T-helper 1 cell treated with Interleukin-12 subunit alpha and Interleukin-12 subunit beta and Interleukin-4 antibody, amounts not matched to agents 30 μg/mL and 1 μg/mL, for 36 hours (primary cell): ENCODE measurements at regions not wholly inside any gene's neighbourhood (a gene's known extent, or its start where the extent isn't known, plus 50 kb on each side); places are given as distances from the start of the nearest gene placed in this dataset.
"Not testable (repeated sequence)": the region's sequence is repeated elsewhere in the genome, so short reads cannot be mapped to it uniquely, and the experiment has no call there.

ENCODE experiments used
- H3K27ac Mint-ChIP-seq: one replicate; pipeline ENCODE4 v1.8.0; 2021; ENCODE audit warnings: mild to moderate bottlenecking, mixed read lengths
- H3K27me3 Mint-ChIP-seq: one replicate; pipeline ENCODE4 v1.8.0; 2021; ENCODE audit warnings: low read depth, mixed read lengths
- H3K36me3 Mint-ChIP-seq: one replicate; pipeline ENCODE4 v1.8.0; 2021; ENCODE audit warnings: low read depth, mixed read lengths
- H3K4me1 Mint-ChIP-seq: one replicate; pipeline ENCODE4 v1.8.0; 2021; ENCODE audit warnings: low read depth, mixed read lengths
- H3K4me3 Mint-ChIP-seq: one replicate; pipeline ENCODE4 v1.8.0; 2021; ENCODE audit warnings: mild to moderate bottlenecking, moderate library complexity, mixed read lengths
- H3K9me3 Mint-ChIP-seq: one replicate; pipeline ENCODE4 v1.8.0; 2021; ENCODE audit warnings: mixed read lengths

- no peaks in the 10 kb centered on the region for H3K9me3 Mint-ChIP-seq
These were observed 72.5 kb upstream of the KCTD7 start for GRCh38 chr7:66556177-66556548.

GRCh38 chr7:66556549-66557213 is 72.0 kb upstream of the KCTD7 start:
- peaks cover 17% of the 10 kb centered on the region for H3K36me3 Mint-ChIP-seq
- H3K4me1 Mint-ChIP-seq = no peaks in the 10 kb centered on the region
- H3K27ac Mint-ChIP-seq = no peak overlapping the region
- H3K4me3 Mint-ChIP-seq = no peak overlapping the region
- no peaks in the 10 kb centered on the region for H3K9me3 Mint-ChIP-seq
- no peaks in the 10 kb centered on the region for H3K27me3 Mint-ChIP-seq

More at GRCh38 chr7:66556177-66556548, 72.5 kb upstream of the KCTD7 start:
- no peak overlapping the region for H3K4me3 Mint-ChIP-seq
- H3K4me1 Mint-ChIP-seq = no peaks in the 10 kb centered on the region
- H3K27ac Mint-ChIP-seq = no peak overlapping the region
- H3K27me3 Mint-ChIP-seq = no peaks in the 10 kb centered on the region
- H3K36me3 Mint-ChIP-seq = peaks cover 22% of the 10 kb centered on the region

GRCh38 chr7:66557214-66558200 is 71.2 kb upstream of the KCTD7 start:
- H3K27ac Mint-ChIP-seq = no peak overlapping the region
- H3K27me3 Mint-ChIP-seq = no peaks in the 10 kb centered on the region
- H3K36me3 Mint-ChIP-seq = peaks cover 14% of the 10 kb centered on the region
- no peak overlapping the region for H3K4me3 Mint-ChIP-seq
- no peaks in the 10 kb centered on the region for H3K4me1 Mint-ChIP-seq
- H3K9me3 Mint-ChIP-seq = no peaks in the 10 kb centered on the region

- Mint-ChIP-seq H3K4me3 (no peak overlapping the region), H3K36me3 (peaks cover 12% of the 10 kb centered on the region), H3K4me1 (no peaks in the 10 kb centered on the region), H3K27me3 (no peaks in the 10 kb centered on the region), H3K27ac (no peak overlapping the region), H3K9me3 (no peaks in the 10 kb centered on the region)
These were observed 70.5 kb upstream of the KCTD7 start for GRCh38 chr7:66558201-66558641.

- H3K27ac Mint-ChIP-seq = no peak overlapping the region
These were observed 69.8 kb upstream of the KCTD7 start for GRCh38 chr7:66558660-66559465.

GRCh38 chr7:66564045-66564444 is 64.6 kb upstream of the KCTD7 start:
- Mint-ChIP-seq H3K36me3 (peaks cover 7% of the 10 kb centered on the region), H3K4me1 (no peaks in the 10 kb centered on the region), H3K4me3 (no peak overlapping the region), H3K9me3 (no peaks in the 10 kb centered on the region), H3K27me3 (no peaks in the 10 kb centered on the region), H3K27ac (no peak overlapping the region)

More at GRCh38 chr7:66558660-66559465, 69.8 kb upstream of the KCTD7 start:
- no peaks in the 10 kb centered on the region for H3K27me3 Mint-ChIP-seq
- no peak overlapping the region for H3K4me3 Mint-ChIP-seq
- H3K36me3 Mint-ChIP-seq = peaks cover 14% of the 10 kb centered on the region
- no peaks in the 10 kb centered on the region for H3K9me3 Mint-ChIP-seq
- no peaks in the 10 kb centered on the region for H3K4me1 Mint-ChIP-seq

GRCh38 chr7:66570179-66570578 is 58.5 kb upstream of the KCTD7 start:
- not testable (repeated sequence) for H3K27me3 Mint-ChIP-seq, H3K27ac Mint-ChIP-seq, H3K4me3 Mint-ChIP-seq, H3K9me3 Mint-ChIP-seq, H3K4me1 Mint-ChIP-seq
- H3K36me3 Mint-ChIP-seq = peaks cover 18% of the 10 kb centered on the region

GRCh38 chr7:66571568-66571967 is 57.1 kb upstream of the KCTD7 start:
- H3K4me3 Mint-ChIP-seq = no peak overlapping the region
- H3K27ac Mint-ChIP-seq = no peak overlapping the region
- H3K36me3 Mint-ChIP-seq = peaks cover 15% of the 10 kb centered on the region
- H3K9me3 Mint-ChIP-seq = no peaks in the 10 kb centered on the region
- no peaks in the 10 kb centered on the region for H3K27me3 Mint-ChIP-seq
- H3K4me1 Mint-ChIP-seq = peaks cover 5% of the 10 kb centered on the region

- H3K36me3 Mint-ChIP-seq = peaks cover 15% of the 10 kb centered on the region
- not testable (repeated sequence) for H3K27ac Mint-ChIP-seq
These were observed 54.7 kb upstream of the KCTD7 start for GRCh38 chr7:66573782-66574495.

GRCh38 chr7:66574768-66575167 is 53.9 kb upstream of the KCTD7 start:
- not testable (repeated sequence) for H3K9me3 Mint-ChIP-seq
- peaks cover 15% of the 10 kb centered on the region for H3K36me3 Mint-ChIP-seq

More at GRCh38 chr7:66573782-66574495, 54.7 kb upstream of the KCTD7 start:
- not testable (repeated sequence) for H3K9me3 Mint-ChIP-seq, H3K27me3 Mint-ChIP-seq, H3K4me3 Mint-ChIP-seq
- peaks cover 18% of the 10 kb centered on the region for H3K4me1 Mint-ChIP-seq

GRCh38 chr7:66575398-66575797 is 53.3 kb upstream of the KCTD7 start:
- Mint-ChIP-seq H3K4me3 (no peak overlapping the region), H3K4me1 (peaks cover 23% of the 10 kb centered on the region), H3K27me3 (no peaks in the 10 kb centered on the region), H3K9me3 (no peaks in the 10 kb centered on the region), H3K36me3 (peaks cover 15% of the 10 kb centered on the region), H3K27ac (no peak overlapping the region)

More at GRCh38 chr7:66574768-66575167, 53.9 kb upstream of the KCTD7 start:
- H3K27me3 Mint-ChIP-seq, H3K27ac Mint-ChIP-seq, H3K4me3 Mint-ChIP-seq: not testable (repeated sequence)
- peaks cover 19% of the 10 kb centered on the region for H3K4me1 Mint-ChIP-seq

- Mint-ChIP-seq H3K27ac (no peak overlapping the region), H3K4me3 (no peak overlapping the region), H3K9me3 (no peaks in the 10 kb centered on the region), H3K27me3 (no peaks in the 10 kb centered on the region), H3K36me3 (peaks cover 15% of the 10 kb centered on the region), H3K4me1 (peaks cover 26% of the 10 kb centered on the region)
These were observed 52.0 kb upstream of the KCTD7 start for GRCh38 chr7:66576646-66577045.
